Endodermal cell (in vitro differentiated cells): ENCODE measurements at regions not wholly inside any gene's neighbourhood (a gene's known extent, or its start where the extent isn't known, plus 50 kb on each side); places are given as distances from the start of the nearest gene placed in this dataset.
A peak's percentile ranks its signal among the peaks of the same experiment; 100 is the strongest.

Experiments
- DNase-seq: peaks from one replicate; pipeline ENCODE4 v3.0.0-alpha.2; 2017
- H3K27ac ChIP-seq: 2 replicates; pipeline ENCODE4 v1.5.1; 2013; ENCODE audit warnings: mild to moderate bottlenecking, low read depth, low read length, moderate library complexity
- H3K27me3 ChIP-seq: 2 replicates; pipeline ENCODE4 v1.6.1; 2013; ENCODE audit warnings: mild to moderate bottlenecking, low read length, moderate library complexity; ENCODE audit not compliant: insufficient read depth, control insufficient read depth, poor library complexity, severe bottlenecking
- H3K36me3 ChIP-seq: 2 replicates; pipeline ENCODE4 v1.7.0; 2013; ENCODE audit warnings: mild to moderate bottlenecking, low read length, moderate library complexity; ENCODE audit not compliant: control insufficient read depth, insufficient read depth
- H3K4me1 ChIP-seq: one replicate; pipeline ENCODE4 v1.7.0; 2013; ENCODE audit warnings: low read length; ENCODE audit not compliant: control insufficient read depth, insufficient read depth
- H3K4me3 ChIP-seq: 2 replicates; pipeline ENCODE4 v1.5.1; 2013; ENCODE audit warnings: mild to moderate bottlenecking, low read length, moderate library complexity
- H3K9ac ChIP-seq: 2 replicates; pipeline ENCODE4 v1.6.1; 2013; ENCODE audit warnings: mild to moderate bottlenecking, low read length, moderate library complexity; ENCODE audit not compliant: poor library complexity, severe bottlenecking; ENCODE audit errors: extremely low read depth
- H3K9me3 ChIP-seq: 2 replicates; pipeline ENCODE4 v1.6.1; 2013; ENCODE audit warnings: mild to moderate bottlenecking, low read length, moderate library complexity; ENCODE audit not compliant: control insufficient read depth
- H3K27ac Mint-ChIP-seq: 2 replicates; pipeline ENCODE4 v1.8.0; 2020; ENCODE audit warnings: mixed read lengths
- H3K27me3 Mint-ChIP-seq: 2 replicates; pipeline ENCODE4 v1.8.0; 2021; ENCODE audit warnings: mild to moderate bottlenecking, mixed read lengths; ENCODE audit not compliant: insufficient read depth
- H3K36me3 Mint-ChIP-seq: 2 replicates; pipeline ENCODE4 v1.8.0; 2020; ENCODE audit warnings: low read depth, mixed read lengths
- H3K4me1 Mint-ChIP-seq: 2 replicates; pipeline ENCODE4 v1.8.0; 2020; ENCODE audit warnings: mixed read lengths
- H3K4me3 Mint-ChIP-seq: 2 replicates; pipeline ENCODE4 v1.8.0; 2020; ENCODE audit warnings: mild to moderate bottlenecking, moderate library complexity, mixed read lengths
- H3K9me3 Mint-ChIP-seq: 2 replicates; pipeline ENCODE4 v1.8.0; 2020; ENCODE audit warnings: mild to moderate bottlenecking, mixed read lengths
- WGBS, 2 experiments: methylation state at CpG; one replicate each; pipeline versions ENCODE4 v1.1.5 to v1.1.7; 2013; ENCODE audit warnings: missing lambda C conversion rate in 2 of 2, mixed read lengths in 1 of 2; ENCODE audit not compliant: insufficient coverage in 1 of 2, insufficient read length in 1 of 2; 5-methylcytosine and 5-hydroxymethylcytosine counted together
- TF ChIP-seq, protein P1 (sequence below): fragments of 200-600 bp; sonication (generic); conservative IDR thresholded peaks from 2 replicates; pipeline ENCODE4 v1.5.0; 2021; ENCODE audit warnings: antibody characterized with exemption, mild to moderate bottlenecking

DNA sequence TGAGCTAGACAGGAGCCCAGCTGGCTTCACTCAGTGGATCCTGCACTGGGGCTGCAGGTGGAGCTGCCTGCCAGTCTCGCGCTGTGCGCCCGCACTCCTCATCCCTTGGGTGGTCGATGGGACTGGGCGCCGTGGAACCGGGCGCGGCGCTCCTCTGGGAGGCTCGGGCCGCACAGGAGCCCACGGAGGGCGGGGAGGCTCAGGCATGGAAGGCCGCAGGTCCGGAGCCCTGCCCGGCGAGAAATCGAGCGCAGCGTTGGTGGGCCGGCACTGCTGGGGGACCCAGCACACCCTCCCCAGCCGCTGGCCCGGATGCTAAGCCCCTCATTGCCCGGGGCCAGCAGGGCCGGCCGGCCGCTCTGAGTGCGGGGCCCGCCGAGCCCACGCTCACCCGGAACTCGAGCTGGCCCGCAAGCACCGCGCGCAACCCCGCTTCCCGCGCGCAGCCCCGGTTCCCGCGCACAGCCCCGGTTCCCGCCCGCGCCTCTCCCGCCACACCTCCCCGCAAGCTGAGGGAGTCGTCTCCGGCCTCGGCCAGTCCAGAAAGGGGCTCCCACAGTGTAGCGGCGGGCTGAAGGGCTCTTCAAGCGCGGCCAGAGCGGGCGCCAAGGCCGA lies 1130.5 kb upstream of the FLRT2 start:
- no peak overlapping the region for H3K27ac Mint-ChIP-seq
- H3K4me1 ChIP-seq = no peaks in the 10 kb centered on the region
- DNase-seq = no peak
- TF ChIP-seq, protein P1, sequence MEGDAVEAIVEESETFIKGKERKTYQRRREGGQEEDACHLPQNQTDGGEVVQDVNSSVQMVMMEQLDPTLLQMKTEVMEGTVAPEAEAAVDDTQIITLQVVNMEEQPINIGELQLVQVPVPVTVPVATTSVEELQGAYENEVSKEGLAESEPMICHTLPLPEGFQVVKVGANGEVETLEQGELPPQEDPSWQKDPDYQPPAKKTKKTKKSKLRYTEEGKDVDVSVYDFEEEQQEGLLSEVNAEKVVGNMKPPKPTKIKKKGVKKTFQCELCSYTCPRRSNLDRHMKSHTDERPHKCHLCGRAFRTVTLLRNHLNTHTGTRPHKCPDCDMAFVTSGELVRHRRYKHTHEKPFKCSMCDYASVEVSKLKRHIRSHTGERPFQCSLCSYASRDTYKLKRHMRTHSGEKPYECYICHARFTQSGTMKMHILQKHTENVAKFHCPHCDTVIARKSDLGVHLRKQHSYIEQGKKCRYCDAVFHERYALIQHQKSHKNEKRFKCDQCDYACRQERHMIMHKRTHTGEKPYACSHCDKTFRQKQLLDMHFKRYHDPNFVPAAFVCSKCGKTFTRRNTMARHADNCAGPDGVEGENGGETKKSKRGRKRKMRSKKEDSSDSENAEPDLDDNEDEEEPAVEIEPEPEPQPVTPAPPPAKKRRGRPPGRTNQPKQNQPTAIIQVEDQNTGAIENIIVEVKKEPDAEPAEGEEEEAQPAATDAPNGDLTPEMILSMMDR = no peak
- peaks cover 2% of the 10 kb centered on the region for H3K27me3 Mint-ChIP-seq
- peaks cover 15% of the 10 kb centered on the region for H3K4me1 Mint-ChIP-seq
- no peak overlapping the region for H3K4me3 ChIP-seq
- H3K27ac ChIP-seq = no peak overlapping the region
- no peaks in the 10 kb centered on the region for H3K27me3 ChIP-seq
- H3K36me3 Mint-ChIP-seq = peaks cover 4% of the 10 kb centered on the region
- H3K9me3 Mint-ChIP-seq = peaks cover 20% of the 10 kb centered on the region
- peaks cover 10% of the 10 kb centered on the region for H3K9me3 ChIP-seq
- WGBS, 2 experiments = 95 to 96% methylated on average over 6 to 62 of the region's 62 CpGs
- no peaks in the 10 kb centered on the region for H3K36me3 ChIP-seq
- H3K4me3 Mint-ChIP-seq = no peak overlapping the region
- H3K9ac ChIP-seq = no peak overlapping the region

DNA sequence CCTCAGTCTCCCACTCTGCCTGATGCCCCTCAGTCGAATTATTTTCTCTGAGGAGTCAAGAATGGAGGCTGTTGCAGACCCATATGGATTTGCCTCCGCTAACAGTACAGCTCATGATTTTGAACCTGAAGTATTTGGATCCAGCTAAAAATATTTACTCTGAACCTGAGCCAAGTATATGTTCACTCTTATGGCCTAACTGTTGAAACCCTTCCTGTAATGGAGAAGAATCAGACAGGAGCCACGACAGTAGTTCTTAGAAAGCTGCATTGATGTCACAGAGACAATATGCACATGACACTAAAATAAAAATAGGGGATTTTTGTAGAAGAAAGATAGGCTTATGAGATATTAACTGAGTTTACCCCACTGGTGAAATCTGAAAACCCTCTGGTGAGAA lies 1128.3 kb upstream of the FLRT2 start:
- Histone ChIP-seq H3K27me3 (no peaks in the 10 kb centered on the region), H3K27ac (no peak overlapping the region), H3K9ac (no peak overlapping the region), H3K36me3 (no peaks in the 10 kb centered on the region), H3K9me3 (peaks cover 10% of the 10 kb centered on the region), H3K4me1 (no peaks in the 10 kb centered on the region), H3K4me3 (no peak overlapping the region)
- TF ChIP-seq, protein P1 = no peak
- H3K36me3 Mint-ChIP-seq = peaks cover 4% of the 10 kb centered on the region
- H3K27ac Mint-ChIP-seq = no peak overlapping the region
- DNase-seq = no peak
- H3K4me1 Mint-ChIP-seq = peaks cover 15% of the 10 kb centered on the region
- 91 to 100% methylated on average over 2 to 3 of the region's 3 CpGs for whole genome bisulfite sequencing, 2 experiments
- peaks cover 20% of the 10 kb centered on the region for H3K9me3 Mint-ChIP-seq
- peaks cover 2% of the 10 kb centered on the region for H3K27me3 Mint-ChIP-seq
- no peak overlapping the region for H3K4me3 Mint-ChIP-seq

DNA sequence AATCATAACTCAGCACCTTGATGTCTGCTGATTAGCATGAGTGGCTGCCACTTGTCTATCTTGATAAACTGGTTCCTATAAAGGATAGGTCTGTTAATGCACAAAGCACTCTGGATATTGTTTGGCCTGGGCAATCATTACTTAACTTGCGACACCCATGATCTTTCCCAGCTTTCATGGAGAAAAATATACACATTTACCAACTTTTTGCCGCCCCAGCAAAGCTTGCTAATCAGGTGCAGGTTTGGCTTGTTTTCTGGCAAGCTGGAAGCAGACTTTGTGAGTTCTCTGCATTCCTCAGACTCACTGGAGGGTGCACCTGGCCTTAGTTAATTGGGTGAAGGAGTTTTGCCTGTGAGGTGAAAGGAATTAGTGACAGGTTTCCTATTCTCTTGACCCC lies 1126.4 kb upstream of the FLRT2 start:
- Mint-ChIP-seq H3K4me3 (no peak overlapping the region), H3K9me3 (peaks cover 13% of the 10 kb centered on the region), H3K4me1 (peaks cover 15% of the 10 kb centered on the region), H3K27ac (no peak overlapping the region), H3K27me3 (peaks cover 2% of the 10 kb centered on the region), H3K36me3 (peaks cover under 1% of the 10 kb centered on the region)
- Histone ChIP-seq H3K27ac (no peak overlapping the region), H3K9me3 (peaks cover 6% of the 10 kb centered on the region), H3K36me3 (no peaks in the 10 kb centered on the region), H3K27me3 (no peaks in the 10 kb centered on the region), H3K4me1 (no peaks in the 10 kb centered on the region), H3K4me3 (no peak overlapping the region), H3K9ac (no peak overlapping the region)
- 89 to 94% methylated on average over 2 of the region's 2 CpGs for WGBS, 2 experiments
- TF ChIP-seq, protein P1 = no peak
- peak; percentile 55 for DNase-seq
